ENCODE measurements at regions not wholly inside any gene's neighbourhood (a gene's known extent, or its start where the extent isn't known, plus 50 kb on each side); places are given as distances from the start of the nearest gene placed in this dataset.

DNA sequence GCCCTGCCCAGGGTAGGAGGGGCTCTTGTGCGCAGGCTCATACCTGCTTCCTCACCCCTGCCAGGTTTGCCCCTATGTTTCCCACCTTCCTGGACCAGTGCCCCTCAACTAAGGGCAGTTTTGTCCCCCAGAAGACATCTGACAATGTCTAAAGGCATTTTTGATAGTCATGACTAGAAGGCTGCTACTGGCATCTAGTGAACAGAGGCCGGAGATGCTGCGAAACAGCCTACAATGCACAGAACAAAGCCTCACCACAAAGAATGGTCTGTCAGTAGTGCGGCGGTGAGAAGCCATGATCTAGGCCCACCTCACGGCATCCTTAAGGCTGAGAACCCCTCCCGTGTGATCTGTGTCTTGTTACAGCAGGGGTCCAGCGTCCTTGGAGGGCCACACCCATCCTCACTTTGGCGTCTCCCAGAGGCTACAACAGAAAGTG is 96.0 kb downstream of the TMEM17 start:
- Histone ChIP-seq H3K36me3 (no peaks in the 10 kb centered on the region), H3K9me3 (no peaks in the 10 kb centered on the region), H3K4me3 (ENCODE audit: low read depth, low read length) (no peak overlapping the region), H3K4me1 (peaks cover 8% of the 10 kb centered on the region), H3K27me3 (no peaks in the 10 kb centered on the region)
- TF ChIP-seq CTCF (IDR thresholded peaks at IDR 0.05; ENCODE audit: low read depth, low read length) = peak; percentile 53
- DNase-seq = peak; percentile 22

DNA sequence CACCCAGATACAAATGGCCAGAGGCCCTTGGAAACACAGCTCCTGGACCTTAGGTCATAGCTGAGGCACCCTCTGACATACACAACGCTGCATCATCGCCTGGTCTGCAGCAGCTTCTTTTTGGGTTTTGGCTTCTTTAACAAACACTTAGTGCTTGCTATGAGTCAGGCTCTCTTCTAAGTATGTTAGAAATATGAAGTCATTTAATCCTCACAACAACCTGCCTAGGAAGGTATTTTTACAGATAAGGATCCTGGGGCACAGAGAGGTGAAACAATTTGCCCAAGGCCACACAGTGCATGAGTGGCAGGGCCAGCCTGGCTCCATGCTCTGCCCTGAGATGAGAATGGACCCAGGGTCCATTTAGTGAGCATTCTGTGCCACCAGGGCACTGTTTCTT is 96.6 kb downstream of the TMEM17 start:
- H3K9me3 ChIP-seq = no peaks in the 10 kb centered on the region
- H3K4me3 ChIP-seq (ENCODE audit: low read depth, low read length) = no peak overlapping the region
- no peak for TF ChIP-seq CTCF (IDR thresholded peaks at IDR 0.05; ENCODE audit: low read depth, low read length)
- no peaks in the 10 kb centered on the region for H3K27me3 ChIP-seq
- no peaks in the 10 kb centered on the region for H3K36me3 ChIP-seq
- H3K4me1 ChIP-seq = peaks cover 8% of the 10 kb centered on the region
- no peak for DNase-seq

- H3K4me1 ChIP-seq = peaks cover 8% of the 10 kb centered on the region
- H3K9me3 ChIP-seq = no peaks in the 10 kb centered on the region
- no peak overlapping the region for H3K4me3 ChIP-seq (ENCODE audit: low read depth, low read length)
- no peak for TF ChIP-seq CTCF (IDR thresholded peaks at IDR 0.05; ENCODE audit: low read depth, low read length)
- H3K27me3 ChIP-seq = no peaks in the 10 kb centered on the region
- DNase-seq = no peak
- H3K36me3 ChIP-seq = no peaks in the 10 kb centered on the region
These were observed 97.7 kb downstream of the TMEM17 start for GRCh38 chr2:62408241-62408677.

DNA sequence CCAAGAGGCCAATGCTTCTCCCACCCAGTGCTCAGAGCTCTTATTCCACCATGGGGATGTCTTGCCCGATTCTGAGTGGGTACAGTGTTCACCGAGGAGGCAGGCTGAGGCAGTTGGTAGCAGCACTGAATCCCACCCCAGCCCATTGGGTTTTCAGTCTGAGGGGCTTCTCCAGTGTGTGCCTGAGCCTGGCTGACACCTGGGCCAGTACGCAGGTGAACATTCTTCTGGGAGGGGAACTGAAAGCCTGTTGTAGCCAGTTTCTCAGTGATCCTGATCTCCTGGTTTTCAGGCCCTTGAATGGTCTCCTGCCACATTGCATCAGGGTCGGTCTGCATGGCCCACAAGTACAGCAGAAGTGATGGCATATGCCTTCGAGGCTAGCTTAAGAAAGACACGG is 98.2 kb downstream of the TMEM17 start:
- Histone ChIP-seq H3K4me3 (ENCODE audit: low read depth, low read length) (no peak overlapping the region), H3K36me3 (no peaks in the 10 kb centered on the region), H3K9me3 (no peaks in the 10 kb centered on the region), H3K4me1 (peaks cover 8% of the 10 kb centered on the region), H3K27me3 (no peaks in the 10 kb centered on the region)
- no peak for DNase-seq
- TF ChIP-seq CTCF (IDR thresholded peaks at IDR 0.05; ENCODE audit: low read depth, low read length) = no peak

- Histone ChIP-seq H3K4me1 (peaks cover 8% of the 10 kb centered on the region), H3K36me3 (no peaks in the 10 kb centered on the region), H3K27me3 (no peaks in the 10 kb centered on the region), H3K9me3 (no peaks in the 10 kb centered on the region), H3K4me3 (ENCODE audit: low read depth, low read length) (no peak overlapping the region)
- TF ChIP-seq CTCF (IDR thresholded peaks at IDR 0.05; ENCODE audit: low read depth, low read length) = no peak
- no peak for DNase-seq
These were observed 98.6 kb downstream of the TMEM17 start for GRCh38 chr2:62407401-62407800.

- H3K4me1 ChIP-seq = peaks cover 6% of the 10 kb centered on the region
- no peak for TF ChIP-seq CTCF (IDR thresholded peaks at IDR 0.05; ENCODE audit: low read depth, low read length)
These were observed 99.4 kb downstream of the TMEM17 start for GRCh38 chr2:62406573-62407043.

More at GRCh38 chr2:62406573-62407043, 99.4 kb downstream of the TMEM17 start:
- no peak for DNase-seq
- Histone ChIP-seq H3K4me3 (ENCODE audit: low read depth, low read length) (no peak overlapping the region), H3K36me3 (no peaks in the 10 kb centered on the region), H3K27me3 (no peaks in the 10 kb centered on the region), H3K9me3 (no peaks in the 10 kb centered on the region)

Measured in BE2C (cell line).